OCI-LY7 (cell line): ENCODE measurements at regions not wholly inside any gene's neighbourhood (a gene's known extent, or its start where the extent isn't known, plus 50 kb on each side); places are given as distances from the start of the nearest gene placed in this dataset.

Experiments used
- BruUV-seq: library from RNA; stranded (reverse); fragments of 400-500 nt; replicated peaks from 2 replicates; lab custom pipeline; 2021; lab: Mats Ljungman, UMichigan
- CTCF ChIA-PET: fragments of 300-600 bp; sonication (Branson Sonifier 250); formaldehyde crosslinking; loops from one replicate; lab custom pipeline; 2022; ENCODE audit warnings: antibody characterized with exemption; ENCODE audit not compliant: unreplicated experiment; lab: Charles Lee
- POLR2A ChIA-PET: fragments of 300-600 bp; sonication (Branson Sonifier 250); formaldehyde crosslinking; loops from one replicate; lab custom pipeline; 2022; ENCODE audit warnings: antibody characterized with exemption; lab: Charles Lee
- DNase-seq: peaks from one replicate; pipeline ENCODE4 v3.0.0-alpha.2; 2015; ENCODE audit warnings: low spot score
- H2AFZ ChIP-seq: fragments of 200-600 bp; sonication (generic), shearing (Covaris generic); 2 replicates; pipeline ENCODE4 v1.6.1; 2014; ENCODE audit warnings: mild to moderate bottlenecking, antibody characterized with exemption, low read length, moderate library complexity
- H3K27ac ChIP-seq: fragments of 200-600 bp; sonication (generic); 2 replicates; pipeline ENCODE4 v1.5.1; 2014; ENCODE audit warnings: mixed run types, low read depth, mild to moderate bottlenecking, moderate library complexity, low read length, inconsistent platforms; ENCODE audit not compliant: poor library complexity, severe bottlenecking
- H3K36me3 ChIP-seq: fragments of 200-600 bp; sonication (generic); 2 replicates; pipeline ENCODE4 v1.6.1; 2014; ENCODE audit warnings: mild to moderate bottlenecking, antibody characterized with exemption, low read length, moderate library complexity, mixed read lengths; ENCODE audit not compliant: insufficient read depth
- H3K4me1 ChIP-seq: fragments of 200-600 bp; sonication (generic); 2 replicates; pipeline ENCODE4 v1.5.1; 2014; ENCODE audit warnings: mild to moderate bottlenecking, low read length; ENCODE audit not compliant: insufficient read depth, poor library complexity, severe bottlenecking
- H3K4me2 ChIP-seq: fragments of 200-600 bp; sonication (generic); 2 replicates; pipeline ENCODE4 v1.6.1; 2014; ENCODE audit warnings: mild to moderate bottlenecking, low read length
- H3K4me3 ChIP-seq: fragments of 200-600 bp; sonication (generic); 2 replicates; pipeline ENCODE4 v1.5.1; 2014; ENCODE audit warnings: mild to moderate bottlenecking, low read depth, low read length; ENCODE audit not compliant: poor library complexity, severe bottlenecking
- H3K79me2 ChIP-seq: fragments of 200-600 bp; sonication (generic); 2 replicates; pipeline ENCODE4 v1.6.1; 2016; ENCODE audit warnings: low read depth, mild to moderate bottlenecking, low read length, moderate library complexity, mixed read lengths; ENCODE audit not compliant: insufficient read depth
- H3K9me2 ChIP-seq: fragments of 200-600 bp; sonication (generic); 2 replicates; pipeline ENCODE4 v1.6.1; 2016; ENCODE audit warnings: mild to moderate bottlenecking, low read length, mixed read lengths; ENCODE audit not compliant: insufficient read depth
- H3K9me3 ChIP-seq: fragments of 200-600 bp; sonication (generic); 2 replicates; pipeline ENCODE4 v1.6.1; 2014; ENCODE audit warnings: mild to moderate bottlenecking, mixed run types, low read length, mixed read lengths
- H4K20me1 ChIP-seq: fragments of 200-600 bp; sonication (generic); 2 replicates; pipeline ENCODE4 v1.6.1; 2014; ENCODE audit warnings: mild to moderate bottlenecking, antibody characterized with exemption, low read length, moderate library complexity, mixed read lengths; ENCODE audit not compliant: insufficient read depth
- EZH2phosphoT487 ChIP-seq: fragments of 200-600 bp; sonication (generic); IDR thresholded peaks from 2 replicates; pipeline ENCODE4 v1.6.1; 2018; ENCODE audit warnings: low read depth, borderline replicate concordance, mild to moderate bottlenecking, mixed run types, antibody characterized with exemption, low read length, moderate library complexity, mixed read lengths
- intact Hi-C: fragments of 100-400 bp; cut with micrococcal nuclease; formaldehyde crosslinking; loops from one replicate; pipeline ENCODE4 v1.10.0; 2022; ENCODE audit not compliant: unreplicated experiment
- TF ChIP-seq, protein P1 (sequence below): fragments of 200-600 bp; sonication (generic); conservative IDR thresholded peaks from 2 replicates; pipeline ENCODE4 v1.5.1; 2014; ENCODE audit warnings: mild to moderate bottlenecking, antibody characterized with exemption, low read length, moderate library complexity, mixed read lengths

GRCh38 chr12:90441431-90441830 lies 513.5 kb downstream of the CCER1 start:
- Histone ChIP-seq H4K20me1 (no peaks in the 10 kb centered on the region), H3K4me1 (no peaks in the 10 kb centered on the region), H3K79me2 (no peaks in the 10 kb centered on the region), H3K9me2 (no peaks in the 10 kb centered on the region), H3K9me3 (no peaks in the 10 kb centered on the region), H3K36me3 (no peaks in the 10 kb centered on the region), H3K4me2 (no peak overlapping the region), H2AFZ (no peak overlapping the region), H3K4me3 (no peak overlapping the region), H3K27ac (no peak overlapping the region)
- intact Hi-C loops, result no loop called here
- ChIA-PET POLR2A (no interaction called here), CTCF (no interaction called here)
- TF ChIP-seq EZH2phosphoT487, result no peak
- TF ChIP-seq, protein P1, sequence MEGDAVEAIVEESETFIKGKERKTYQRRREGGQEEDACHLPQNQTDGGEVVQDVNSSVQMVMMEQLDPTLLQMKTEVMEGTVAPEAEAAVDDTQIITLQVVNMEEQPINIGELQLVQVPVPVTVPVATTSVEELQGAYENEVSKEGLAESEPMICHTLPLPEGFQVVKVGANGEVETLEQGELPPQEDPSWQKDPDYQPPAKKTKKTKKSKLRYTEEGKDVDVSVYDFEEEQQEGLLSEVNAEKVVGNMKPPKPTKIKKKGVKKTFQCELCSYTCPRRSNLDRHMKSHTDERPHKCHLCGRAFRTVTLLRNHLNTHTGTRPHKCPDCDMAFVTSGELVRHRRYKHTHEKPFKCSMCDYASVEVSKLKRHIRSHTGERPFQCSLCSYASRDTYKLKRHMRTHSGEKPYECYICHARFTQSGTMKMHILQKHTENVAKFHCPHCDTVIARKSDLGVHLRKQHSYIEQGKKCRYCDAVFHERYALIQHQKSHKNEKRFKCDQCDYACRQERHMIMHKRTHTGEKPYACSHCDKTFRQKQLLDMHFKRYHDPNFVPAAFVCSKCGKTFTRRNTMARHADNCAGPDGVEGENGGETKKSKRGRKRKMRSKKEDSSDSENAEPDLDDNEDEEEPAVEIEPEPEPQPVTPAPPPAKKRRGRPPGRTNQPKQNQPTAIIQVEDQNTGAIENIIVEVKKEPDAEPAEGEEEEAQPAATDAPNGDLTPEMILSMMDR, result no peak
- no TSS peak for BruUV-seq
- no peak for DNase-seq

- no peaks in the 10 kb centered on the region for H3K9me2 ChIP-seq
- H3K9me3 ChIP-seq, result no peaks in the 10 kb centered on the region
- no peaks in the 10 kb centered on the region for H3K79me2 ChIP-seq
- H3K4me2 ChIP-seq, result no peak overlapping the region
- H4K20me1 ChIP-seq, result no peaks in the 10 kb centered on the region
- no peak overlapping the region for H2AFZ ChIP-seq
- H3K4me3 ChIP-seq, result no peak overlapping the region
- no TSS peak for BruUV-seq
- no peak overlapping the region for H3K27ac ChIP-seq
- no peaks in the 10 kb centered on the region for H3K4me1 ChIP-seq
- TF ChIP-seq EZH2phosphoT487, result no peak
- TF ChIP-seq, protein P1, result no peak
- ChIA-PET CTCF (no interaction called here), POLR2A (no interaction called here)
- DNase-seq, result no peak
- H3K36me3 ChIP-seq, result no peaks in the 10 kb centered on the region
- intact Hi-C loops, result no loop called here
Measured at GRCh38 chr12:90428881-90429280, 526.1 kb downstream of the CCER1 start.

DNA sequence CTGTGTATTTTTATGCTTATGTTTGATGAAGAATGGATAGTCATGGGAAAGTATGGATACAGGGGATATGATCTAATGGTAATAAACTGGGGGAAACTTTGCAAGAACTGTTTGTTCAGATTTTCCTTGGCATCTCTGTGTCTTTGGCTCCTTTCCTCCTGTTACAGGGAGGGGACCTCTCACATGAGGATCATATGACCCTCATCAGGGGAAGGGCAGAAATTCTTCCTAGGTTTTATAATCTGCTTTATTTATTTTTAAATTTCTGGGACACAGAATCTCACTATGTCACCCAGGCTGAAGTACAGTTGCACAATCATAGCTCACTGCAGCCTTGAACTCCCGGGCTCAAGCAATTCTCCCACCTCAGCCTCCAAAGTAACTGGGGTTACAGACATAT lies 526.5 kb downstream of the CCER1 start:
- Histone ChIP-seq H3K4me2 (no peak overlapping the region), H4K20me1 (no peaks in the 10 kb centered on the region), H3K4me1 (no peaks in the 10 kb centered on the region), H3K79me2 (no peaks in the 10 kb centered on the region), H3K36me3 (no peaks in the 10 kb centered on the region), H3K9me3 (no peaks in the 10 kb centered on the region), H2AFZ (no peak overlapping the region), H3K4me3 (no peak overlapping the region), H3K9me2 (no peaks in the 10 kb centered on the region), H3K27ac (no peak overlapping the region)
- DNase-seq, result no peak
- ChIA-PET CTCF (no interaction called here), POLR2A (no interaction called here)
- intact Hi-C loops, result no loop called here
- TF ChIP-seq EZH2phosphoT487, result no peak
- TF ChIP-seq, protein P1, result no peak
- no TSS peak for BruUV-seq
